Tibial nerve (tissue), 4 donors: ENCODE measurements at regions not wholly inside any gene's neighbourhood (a gene's known extent, or its start where the extent isn't known, plus 50 kb on each side); places are given as distances from the start of the nearest gene placed in this dataset.

Experiments used
- DNase-seq, 2 donors: peaks; one replicate each; pipeline ENCODE4 v3.0.0-alpha.2; 2019; ENCODE audit warnings: low spot score in 2 of 2
- H3K27ac ChIP-seq, 4 donors: fragments of 200-600 bp; sonication (generic) in 3 of 4; one replicate each; pipeline ENCODE4 v1.5.1; 2017 to 2019; ENCODE audit warnings: mild to moderate bottlenecking in 1 of 4
- H3K27me3 ChIP-seq, 2 donors: fragments of 200-600 bp; sonication (generic) in 1 of 2; one replicate each; pipeline versions ENCODE4 v1.5.1 to v1.6.0; 2017 to 2019
- H3K36me3 ChIP-seq, 3 donors: fragments of 200-600 bp; sonication (generic); one replicate each; pipeline ENCODE4 v1.5.1; 2018 to 2019
- H3K4me1 ChIP-seq, 4 donors: fragments of 200-600 bp; sonication (generic) in 3 of 4; one replicate each; pipeline ENCODE4 v1.5.1; 2017 to 2019
- H3K4me3 ChIP-seq, 4 donors: fragments of 200-600 bp; sonication (generic) in 3 of 4; one replicate each; pipeline ENCODE4 v1.5.1; 2017 to 2019; ENCODE audit warnings: mild to moderate bottlenecking in 1 of 4, moderate library complexity in 1 of 4
- H3K9me3 ChIP-seq, 4 donors: fragments of 200-600 bp; sonication (generic) in 3 of 4; one replicate each; pipeline ENCODE4 v1.5.1; 2017 to 2019
- CTCF ChIP-seq, 5 experiments: fragments of 200-600 bp in 3 of 5; fragments of 450-650 bp in 2 of 5; sonication (generic) in 3 of 5; IDR thresholded peaks; one replicate each; pipeline ENCODE4 v1.5.1; 2016 to 2019; ENCODE audit warnings: antibody characterized with exemption in 5 of 5, mild to moderate bottlenecking in 3 of 5, moderate library complexity in 2 of 5
- EP300 ChIP-seq, 2 donors: sonication (generic); formaldehyde crosslinking; IDR thresholded peaks; one replicate each; pipeline ENCODE4 v1.6.1; 2017; ENCODE audit warnings: antibody characterized with exemption in 2 of 2, mild to moderate bottlenecking in 1 of 2
- POLR2A ChIP-seq, 2 donors: fragments of 450-650 bp; IDR thresholded peaks; one replicate each; pipeline ENCODE4 v1.6.1; 2017; ENCODE audit warnings: antibody characterized with exemption in 2 of 2, mild to moderate bottlenecking in 2 of 2, moderate library complexity in 2 of 2
- WGBS, 2 donors: methylation state at CpG; one replicate each; pipeline ENCODE4 v1.1.5; 2018; 5-methylcytosine and 5-hydroxymethylcytosine counted together

GRCh38 chr7:42774436-42774835, 137.4 kb downstream of the C7orf25 start:
- H3K9me3 ChIP-seq, result peaks cover 0 to 13% (median 0%) of the 10 kb centered on the region in 4 donors
- H3K27me3 ChIP-seq, result no peaks in the 10 kb centered on the region
- H3K27ac ChIP-seq, result no peak overlapping the region
- WGBS, 2 donors, result 92 to 94% methylated on average over 4 of the region's 4 CpGs
- DNase-seq, result no peak
- TF ChIP-seq CTCF (IDR thresholded peaks at IDR 0.05) (no peak), POLR2A (IDR thresholded peaks at IDR 0.05) (no peak), EP300 (IDR thresholded peaks at IDR 0.05) (no peak)
- H3K36me3 ChIP-seq, result no peaks in the 10 kb centered on the region
- no peak overlapping the region for H3K4me3 ChIP-seq
- no peaks in the 10 kb centered on the region for H3K4me1 ChIP-seq

GRCh38 chr7:42770114-42770513, 141.8 kb downstream of the C7orf25 start:
- TF ChIP-seq EP300 (IDR thresholded peaks at IDR 0.05), result no peak
- no peak for TF ChIP-seq POLR2A (IDR thresholded peaks at IDR 0.05)
- no peak for TF ChIP-seq CTCF (IDR thresholded peaks at IDR 0.05)
- H3K36me3 ChIP-seq, result no peaks in the 10 kb centered on the region
- H3K4me3 ChIP-seq, result no peak overlapping the region
- H3K27me3 ChIP-seq, result no peaks in the 10 kb centered on the region
- H3K9me3 ChIP-seq, result no peaks in the 10 kb centered on the region
- DNase-seq, result no peak
- no peaks in the 10 kb centered on the region for H3K4me1 ChIP-seq
- no peak overlapping the region for H3K27ac ChIP-seq
- 93 to 94% methylated on average over 3 of the region's 3 CpGs for WGBS, 2 donors

GRCh38 chr7:42768045-42768444, 143.8 kb downstream of the C7orf25 start:
- DNase-seq, result no peak
- Histone ChIP-seq H3K27ac (no peak overlapping the region), H3K4me3 (no peak overlapping the region), H3K27me3 (no peaks in the 10 kb centered on the region), H3K9me3 (no peaks in the 10 kb centered on the region), H3K4me1 (no peaks in the 10 kb centered on the region), H3K36me3 (no peaks in the 10 kb centered on the region)
- no peak for TF ChIP-seq POLR2A (IDR thresholded peaks at IDR 0.05)
- TF ChIP-seq CTCF (IDR thresholded peaks at IDR 0.05), result no peak
- no peak for TF ChIP-seq EP300 (IDR thresholded peaks at IDR 0.05)
- WGBS, 2 donors, result 56 to 76% methylated on average over 4 of the region's 4 CpGs

- H3K27ac ChIP-seq, result no peak overlapping the region
- WGBS, 2 donors, result 76 to 81% methylated on average over 3 of the region's 3 CpGs
- no peak for DNase-seq
- H3K9me3 ChIP-seq, result no peaks in the 10 kb centered on the region
- no peaks in the 10 kb centered on the region for H3K4me1 ChIP-seq
- no peak overlapping the region for H3K4me3 ChIP-seq
- H3K27me3 ChIP-seq, result no peaks in the 10 kb centered on the region
- no peaks in the 10 kb centered on the region for H3K36me3 ChIP-seq
- TF ChIP-seq EP300 (IDR thresholded peaks at IDR 0.05) (no peak), POLR2A (IDR thresholded peaks at IDR 0.05) (no peak), CTCF (IDR thresholded peaks at IDR 0.05) (no peak)
Measured at GRCh38 chr7:42766782-42767423, 145.0 kb downstream of the C7orf25 start.

- 88 to 89% methylated on average over 2 of the region's 2 CpGs for WGBS, 2 donors
- no peak for DNase-seq
- no peaks in the 10 kb centered on the region for H3K9me3 ChIP-seq
- no peak overlapping the region for H3K27ac ChIP-seq
- no peaks in the 10 kb centered on the region for H3K4me1 ChIP-seq
- no peaks in the 10 kb centered on the region for H3K36me3 ChIP-seq
- H3K4me3 ChIP-seq, result no peak overlapping the region
- TF ChIP-seq EP300 (IDR thresholded peaks at IDR 0.05) (no peak), CTCF (IDR thresholded peaks at IDR 0.05) (no peak), POLR2A (IDR thresholded peaks at IDR 0.05) (no peak)
- no peaks in the 10 kb centered on the region for H3K27me3 ChIP-seq
Measured at GRCh38 chr7:42765931-42766330, 145.9 kb downstream of the C7orf25 start.
